GM12892 (cell line): ENCODE measurements at regions not wholly inside any gene's neighbourhood (a gene's known extent, or its start where the extent isn't known, plus 50 kb on each side); places are given as distances from the start of the nearest gene placed in this dataset.

Experiments
- POLR2A ChIP-seq: IDR thresholded peaks from 2 replicates; pipeline ENCODE4 v1.6.1; 2011; ENCODE audit warnings: low read depth, low read length, control low read depth
- POLR2AphosphoS5 ChIP-seq: IDR thresholded peaks from 2 replicates; pipeline ENCODE4 v1.6.1; 2011; ENCODE audit warnings: low read depth, low read length, control low read depth
- TAF1 ChIP-seq: IDR thresholded peaks from 2 replicates; pipeline ENCODE4 v1.6.1; 2011; ENCODE audit warnings: low read depth, mild to moderate bottlenecking, control low read depth, low read length, borderline replicate concordance

GRCh38 chr2:41736105-41736567 is 311.7 kb upstream of the PKDCC start:
- TF ChIP-seq POLR2AphosphoS5 (no peak), TAF1 (no peak), POLR2A (no peak)
